ENCODE measurements at regions not wholly inside any gene's neighbourhood (a gene's known extent, or its start where the extent isn't known, plus 50 kb on each side); places are given as distances from the start of the nearest gene placed in this dataset.
A peak's percentile ranks its signal among the peaks of the same experiment; 100 is the strongest.

DNA sequence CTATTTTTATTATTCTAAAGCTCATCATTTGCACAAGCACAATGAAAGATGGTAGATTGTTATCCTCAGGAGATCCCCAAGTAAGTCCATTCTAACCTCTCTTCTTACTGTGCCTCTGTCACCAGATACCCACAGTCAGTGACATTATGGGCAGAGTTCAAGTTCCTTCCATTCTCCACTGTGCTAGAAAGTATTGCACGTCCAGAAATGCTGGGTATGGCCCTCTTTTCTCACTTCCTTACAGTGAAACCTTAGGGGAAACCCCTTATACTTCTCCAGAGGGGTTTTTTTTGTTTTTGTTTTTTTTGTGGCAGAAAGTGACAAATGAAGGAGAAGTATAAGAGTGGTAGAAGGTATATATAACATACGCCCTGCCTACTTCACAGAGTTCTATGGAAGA, 102.9 kb downstream of the DIO2 start:
- intact Hi-C loops (cut with DNase I), result no loop called here
- Histone ChIP-seq H3K27ac (ENCODE audit: low read depth in 2 of 2, low read length in 2 of 2) (no peak overlapping the region), H3K36me3 (ENCODE audit: control insufficient read depth in 2 of 3, insufficient read depth in 3 of 3, low read length in 3 of 3) (no peaks in the 10 kb centered on the region), H3K4me1 (ENCODE audit: control insufficient read depth in 2 of 3, insufficient read depth in 2 of 3, low read depth in 1 of 3, low read length in 3 of 3) (no peaks in the 10 kb centered on the region), H3K9me3 (ENCODE audit: control insufficient read depth in 2 of 3, insufficient read depth in 1 of 3, low read length in 3 of 3) (no peaks in the 10 kb centered on the region), H3K27me3 (ENCODE audit: control insufficient read depth, insufficient read depth, low read length) (no peaks in the 10 kb centered on the region), H3K4me3 (ENCODE audit: low read length in 3 of 3) (no peak overlapping the region), H3K9ac (ENCODE audit: low read length in 3 of 3) (no peak overlapping the region)
- no peak for DNase-seq
- TF ChIP-seq, protein P1, sequence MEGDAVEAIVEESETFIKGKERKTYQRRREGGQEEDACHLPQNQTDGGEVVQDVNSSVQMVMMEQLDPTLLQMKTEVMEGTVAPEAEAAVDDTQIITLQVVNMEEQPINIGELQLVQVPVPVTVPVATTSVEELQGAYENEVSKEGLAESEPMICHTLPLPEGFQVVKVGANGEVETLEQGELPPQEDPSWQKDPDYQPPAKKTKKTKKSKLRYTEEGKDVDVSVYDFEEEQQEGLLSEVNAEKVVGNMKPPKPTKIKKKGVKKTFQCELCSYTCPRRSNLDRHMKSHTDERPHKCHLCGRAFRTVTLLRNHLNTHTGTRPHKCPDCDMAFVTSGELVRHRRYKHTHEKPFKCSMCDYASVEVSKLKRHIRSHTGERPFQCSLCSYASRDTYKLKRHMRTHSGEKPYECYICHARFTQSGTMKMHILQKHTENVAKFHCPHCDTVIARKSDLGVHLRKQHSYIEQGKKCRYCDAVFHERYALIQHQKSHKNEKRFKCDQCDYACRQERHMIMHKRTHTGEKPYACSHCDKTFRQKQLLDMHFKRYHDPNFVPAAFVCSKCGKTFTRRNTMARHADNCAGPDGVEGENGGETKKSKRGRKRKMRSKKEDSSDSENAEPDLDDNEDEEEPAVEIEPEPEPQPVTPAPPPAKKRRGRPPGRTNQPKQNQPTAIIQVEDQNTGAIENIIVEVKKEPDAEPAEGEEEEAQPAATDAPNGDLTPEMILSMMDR (IDR thresholded peaks at IDR 0.05; ENCODE audit: borderline replicate concordance, extremely low read depth, insufficient read depth), result no peak
- no peak for FAIRE-seq

GRCh38 chr14:80105488-80105994, 105.8 kb downstream of the DIO2 start:
- no peak overlapping the region for H3K27ac ChIP-seq (ENCODE audit: low read depth in 2 of 2, low read length in 2 of 2)
- DNase-seq (no peak), FAIRE-seq (no peak)
- intact Hi-C loops (cut with DNase I), result no loop called here
- no peaks in the 10 kb centered on the region for H3K27me3 ChIP-seq (ENCODE audit: control insufficient read depth, insufficient read depth, low read length)
- no peak overlapping the region for H3K9ac ChIP-seq (ENCODE audit: low read length in 3 of 3)
- H3K9me3 ChIP-seq (ENCODE audit: control insufficient read depth in 2 of 3, insufficient read depth in 1 of 3, low read length in 3 of 3), result no peaks in the 10 kb centered on the region
- H3K36me3 ChIP-seq (ENCODE audit: control insufficient read depth in 2 of 3, insufficient read depth in 3 of 3, low read length in 3 of 3), result no peaks in the 10 kb centered on the region
- TF ChIP-seq, protein P1 (IDR thresholded peaks at IDR 0.05; ENCODE audit: borderline replicate concordance, extremely low read depth, insufficient read depth), result no peak
- H3K4me1 ChIP-seq (ENCODE audit: control insufficient read depth in 2 of 3, insufficient read depth in 2 of 3, low read depth in 1 of 3, low read length in 3 of 3), result no peaks in the 10 kb centered on the region
- H3K4me3 ChIP-seq (ENCODE audit: low read length in 3 of 3), result no peak overlapping the region

DNA sequence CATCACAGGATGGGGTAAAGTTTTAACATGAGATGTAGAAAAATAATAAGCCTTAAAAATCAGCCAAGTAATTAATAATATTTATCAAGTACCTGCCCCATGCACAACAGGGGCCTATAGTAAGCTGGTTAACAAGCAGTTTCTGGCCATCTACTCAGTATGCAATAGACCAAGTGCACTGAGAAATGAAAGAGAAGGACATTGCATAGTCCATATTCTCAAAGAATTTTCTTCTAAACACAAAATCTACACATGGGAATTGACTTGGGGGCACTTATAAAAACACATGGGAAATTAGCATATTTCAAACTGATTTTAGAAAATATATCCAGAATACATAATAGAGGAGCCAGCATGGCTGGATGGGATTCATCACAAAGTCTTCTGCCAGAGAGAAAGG, 109.5 kb downstream of the DIO2 start:
- no peaks in the 10 kb centered on the region for H3K36me3 ChIP-seq (ENCODE audit: control insufficient read depth in 2 of 3, insufficient read depth in 3 of 3, low read length in 3 of 3)
- DNase-seq (no peak), FAIRE-seq (no peak)
- no peak overlapping the region for H3K27ac ChIP-seq (ENCODE audit: low read depth in 2 of 2, low read length in 2 of 2)
- H3K9me3 ChIP-seq (ENCODE audit: control insufficient read depth in 2 of 3, insufficient read depth in 1 of 3, low read length in 3 of 3), result no peaks in the 10 kb centered on the region
- H3K9ac ChIP-seq (ENCODE audit: low read length in 3 of 3), result no peak overlapping the region
- intact Hi-C loops (cut with DNase I), result no loop called here
- H3K4me3 ChIP-seq (ENCODE audit: low read length in 3 of 3), result no peak overlapping the region
- no peaks in the 10 kb centered on the region for H3K27me3 ChIP-seq (ENCODE audit: control insufficient read depth, insufficient read depth, low read length)
- TF ChIP-seq, protein P1 (IDR thresholded peaks at IDR 0.05; ENCODE audit: borderline replicate concordance, extremely low read depth, insufficient read depth), result no peak
- no peaks in the 10 kb centered on the region for H3K4me1 ChIP-seq (ENCODE audit: control insufficient read depth in 2 of 3, insufficient read depth in 2 of 3, low read depth in 1 of 3, low read length in 3 of 3)

GRCh38 chr14:80100681-80101080, 110.6 kb downstream of the DIO2 start:
- peak in 1 of 5 donors; percentile 34 for DNase-seq
- intact Hi-C loops (cut with DNase I), result no loop called here
- Histone ChIP-seq H3K36me3 (ENCODE audit: control insufficient read depth in 2 of 3, insufficient read depth in 3 of 3, low read length in 3 of 3) (no peaks in the 10 kb centered on the region), H3K9ac (ENCODE audit: low read length in 3 of 3) (no peak overlapping the region), H3K9me3 (ENCODE audit: control insufficient read depth in 2 of 3, insufficient read depth in 1 of 3, low read length in 3 of 3) (no peaks in the 10 kb centered on the region), H3K27ac (ENCODE audit: low read depth in 2 of 2, low read length in 2 of 2) (no peak overlapping the region), H3K4me1 (ENCODE audit: control insufficient read depth in 2 of 3, insufficient read depth in 2 of 3, low read depth in 1 of 3, low read length in 3 of 3) (no peaks in the 10 kb centered on the region), H3K27me3 (ENCODE audit: control insufficient read depth, insufficient read depth, low read length) (no peaks in the 10 kb centered on the region), H3K4me3 (ENCODE audit: low read length in 3 of 3) (no peak overlapping the region)
- no peak for FAIRE-seq
- TF ChIP-seq, protein P1 (IDR thresholded peaks at IDR 0.05; ENCODE audit: borderline replicate concordance, extremely low read depth, insufficient read depth), result no peak
